HG02943 (cell line): ENCODE measurements at regions not wholly inside any gene's neighbourhood (a gene's known extent, or its start where the extent isn't known, plus 50 kb on each side); places are given as distances from the start of the nearest gene placed in this dataset.

Experiments used
- ATAC-seq: cut with Tn5 transposase; IDR thresholded peaks from one replicate; pipeline ENCODE4 v1.9.1; 2021; ENCODE audit warnings: mild to moderate bottlenecking, low read depth, moderate library complexity; ENCODE audit not compliant: unreplicated experiment

DNA sequence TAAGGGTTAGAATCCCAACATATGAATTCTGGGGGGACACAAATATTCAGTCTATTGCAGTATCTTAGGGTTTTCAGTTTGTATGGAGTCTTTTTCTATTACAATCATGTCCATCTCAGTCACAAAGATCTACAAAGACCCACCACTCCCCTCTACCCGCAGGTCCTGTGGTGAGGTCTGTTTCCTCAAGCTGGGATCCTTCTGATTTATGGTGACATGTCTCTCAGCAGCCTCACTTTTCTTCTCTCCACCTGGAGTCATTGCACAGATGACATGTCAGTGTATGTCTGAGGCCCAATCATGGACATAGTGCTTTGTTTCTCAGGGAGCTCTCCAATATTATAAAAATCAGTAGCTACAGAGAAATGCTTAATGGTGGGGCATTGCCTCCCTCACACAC, 113.4 kb upstream of the RAB27B start:
- no peak for ATAC-seq

DNA sequence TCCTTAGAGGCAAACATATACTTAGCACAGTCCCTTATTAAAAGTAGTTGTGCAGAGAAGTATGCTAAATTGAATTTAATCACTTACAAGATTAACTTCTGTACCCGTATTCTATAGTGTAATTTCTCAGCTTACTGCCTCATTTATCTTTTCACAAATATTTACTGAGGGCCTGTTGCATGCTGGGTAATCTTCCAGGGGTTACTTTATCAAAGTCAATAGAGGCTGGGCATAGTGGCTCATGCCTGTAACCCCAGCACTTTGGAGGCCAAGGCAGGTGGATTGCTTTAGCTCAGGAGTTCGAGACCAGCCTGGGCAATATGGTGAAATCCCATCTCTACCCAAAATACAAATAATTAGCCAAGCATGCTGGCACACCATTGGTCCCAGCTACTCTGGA, 111.7 kb upstream of the RAB27B start:
- ATAC-seq: no peak

DNA sequence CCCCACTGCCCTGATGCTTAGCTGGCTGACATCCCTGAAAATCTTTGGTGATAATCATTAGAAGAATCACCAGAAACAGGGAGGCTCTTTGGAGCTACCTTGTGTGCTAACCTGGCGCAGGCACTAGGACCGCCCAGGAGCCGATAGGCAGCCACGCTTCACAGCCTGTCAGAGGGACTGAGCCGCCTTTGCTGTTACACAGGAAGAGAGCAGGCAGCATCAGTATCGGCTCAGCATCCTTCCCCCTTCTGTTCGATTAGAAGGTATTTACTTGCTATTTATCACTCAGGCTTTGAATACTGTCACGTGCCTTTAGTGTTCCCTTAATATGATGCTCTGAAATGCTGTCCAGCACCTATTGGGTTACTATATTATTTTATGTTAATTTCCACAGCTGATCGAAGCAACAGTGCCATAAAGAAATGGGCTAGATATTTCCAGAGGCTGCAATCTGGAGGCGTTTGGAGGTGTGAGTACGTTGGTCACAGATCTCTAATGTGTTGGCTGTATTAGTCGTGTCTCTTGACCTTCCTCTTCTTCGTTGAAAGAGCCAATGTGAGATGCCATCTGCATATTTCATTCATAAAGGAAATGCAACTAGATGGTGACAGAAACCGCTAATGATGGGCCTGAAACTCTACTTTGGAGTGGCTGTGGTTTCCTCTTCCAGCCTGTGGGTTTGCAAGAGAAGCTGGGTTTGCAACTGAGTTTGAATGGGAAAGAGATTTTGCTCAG, 110.4 kb upstream of the RAB27B start:
- peak; percentile 67 for ATAC-seq

DNA sequence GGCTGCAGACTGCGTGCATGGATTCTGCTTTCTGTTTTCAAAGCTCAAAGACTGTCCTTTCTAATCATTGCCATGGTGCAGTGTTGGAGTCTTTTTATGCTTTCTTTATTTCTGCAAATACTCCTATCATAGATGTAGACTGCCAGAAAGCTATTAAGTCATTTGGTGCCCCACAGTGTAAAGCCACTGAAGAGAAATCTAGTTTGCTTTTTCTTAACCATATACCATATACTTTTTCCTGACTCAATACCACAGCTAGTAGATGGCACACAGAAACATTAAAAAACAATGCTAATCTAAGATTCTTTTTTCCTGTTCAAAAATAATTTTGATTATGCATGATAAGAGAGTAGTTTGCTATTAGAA, 109.9 kb upstream of the RAB27B start:
- no peak for ATAC-seq

DNA sequence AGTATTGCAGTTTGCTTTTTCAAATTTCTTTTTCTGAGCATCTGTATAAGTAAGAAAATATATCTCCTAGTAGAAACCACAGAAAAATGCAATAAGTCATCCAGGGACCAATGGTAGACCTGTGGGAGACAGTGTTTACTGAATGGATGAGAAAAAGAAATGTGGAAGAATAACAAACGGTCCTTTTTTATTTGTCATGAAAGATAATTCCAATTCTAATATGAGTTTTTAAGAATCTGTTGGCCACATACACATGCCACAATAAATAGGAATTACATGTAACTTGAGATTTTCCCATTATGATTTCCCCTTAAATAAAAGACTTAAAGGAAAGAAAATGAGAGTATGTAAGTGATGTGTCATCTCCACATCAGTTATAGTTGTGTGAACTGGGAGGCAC, 107.7 kb upstream of the RAB27B start:
- ATAC-seq: no peak

DNA sequence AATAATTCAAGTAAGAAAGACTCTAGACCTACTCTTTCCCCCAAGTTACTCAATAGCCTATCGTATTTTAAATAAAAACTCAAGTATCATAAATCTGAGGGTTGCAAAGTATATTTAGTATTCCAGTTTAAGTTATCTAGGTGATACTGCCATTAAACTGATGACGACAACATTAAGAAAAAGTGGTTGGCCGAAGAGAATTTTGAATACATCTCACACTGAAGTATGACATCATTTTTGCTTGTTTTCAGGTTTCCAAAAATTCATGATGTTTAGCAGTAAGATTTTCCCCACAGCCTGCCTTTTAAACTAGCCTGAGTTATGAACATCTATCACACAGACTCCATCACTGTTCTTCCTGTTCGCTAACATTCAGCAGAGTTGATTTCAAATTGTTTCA, 102.1 kb upstream of the RAB27B start:
- ATAC-seq: no peak

DNA sequence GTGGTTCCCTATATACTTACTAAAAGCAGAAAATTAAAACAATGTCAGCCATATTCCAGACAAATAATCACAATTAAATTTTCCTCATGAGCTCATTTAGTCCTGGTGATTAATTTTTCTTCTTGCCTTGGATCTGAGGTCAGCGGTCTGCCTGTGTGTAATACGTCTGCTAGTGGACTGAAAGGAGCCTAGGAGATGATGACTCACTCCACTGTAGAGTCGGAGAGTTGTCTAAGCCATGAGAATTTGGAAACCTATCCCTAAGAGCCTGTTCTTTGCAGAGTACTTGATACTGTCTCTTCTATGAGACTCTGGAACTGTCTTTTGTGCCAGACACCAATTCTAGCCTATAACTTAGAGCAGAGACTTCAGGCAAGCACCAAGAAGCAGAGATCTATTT, 94.2 kb upstream of the RAB27B start:
- no peak for ATAC-seq

DNA sequence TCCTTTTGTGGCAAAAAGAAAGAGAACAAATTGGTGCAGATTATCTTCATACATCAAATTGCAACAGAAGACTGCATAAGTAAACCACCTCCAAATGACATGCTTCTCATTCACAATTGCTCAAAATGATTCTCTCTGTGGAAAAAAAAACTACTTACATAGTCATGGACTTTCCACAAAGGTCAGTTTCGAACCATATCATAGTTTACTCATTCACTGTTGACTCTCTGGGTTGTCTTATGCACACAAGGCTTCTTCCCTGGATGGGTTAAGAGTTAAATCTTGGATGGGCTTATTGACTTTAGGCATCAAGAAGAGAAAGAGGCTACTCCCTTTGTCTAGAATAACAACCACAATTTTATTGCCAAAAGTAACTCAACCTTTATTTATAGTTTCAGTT, 91.3 kb upstream of the RAB27B start:
- no peak for ATAC-seq

DNA sequence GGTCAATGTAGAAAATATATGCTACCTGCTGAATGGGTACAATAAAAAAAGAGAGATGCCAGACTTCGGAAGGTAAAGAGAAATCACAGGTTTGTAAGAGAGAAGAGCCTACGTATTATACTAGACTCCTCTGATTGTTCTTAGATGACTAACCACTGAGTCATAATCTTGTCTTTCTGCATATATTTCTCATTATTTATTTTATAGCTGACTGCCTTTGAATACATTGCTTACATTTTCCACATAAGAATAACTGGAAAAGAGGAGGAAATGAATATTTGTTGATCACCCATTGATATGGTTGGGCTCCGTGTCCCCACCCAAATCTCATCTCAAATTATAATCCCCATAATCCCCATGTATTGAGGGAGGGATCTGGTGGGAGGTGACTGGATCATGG, 90.3 kb upstream of the RAB27B start:
- ATAC-seq: no peak

DNA sequence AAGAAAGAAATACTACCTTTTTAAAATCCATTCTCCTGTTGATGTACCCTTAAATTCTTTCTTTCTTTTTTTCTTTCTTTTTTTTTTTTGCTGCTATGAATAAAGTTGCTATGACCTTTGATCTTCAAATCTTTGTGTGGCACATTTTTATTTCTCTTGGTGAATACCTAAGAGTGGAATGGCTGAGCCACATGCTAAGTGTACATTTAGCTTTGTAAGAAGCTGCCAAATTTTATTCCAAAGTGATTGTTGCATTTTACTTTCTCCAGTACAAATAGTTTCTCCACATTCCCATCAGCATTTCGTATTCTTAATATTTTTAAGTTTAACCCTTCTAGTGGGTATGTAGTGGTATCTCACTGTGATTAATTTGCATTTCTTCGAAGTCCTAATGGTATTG, 88.8 kb upstream of the RAB27B start:
- ATAC-seq: no peak

DNA sequence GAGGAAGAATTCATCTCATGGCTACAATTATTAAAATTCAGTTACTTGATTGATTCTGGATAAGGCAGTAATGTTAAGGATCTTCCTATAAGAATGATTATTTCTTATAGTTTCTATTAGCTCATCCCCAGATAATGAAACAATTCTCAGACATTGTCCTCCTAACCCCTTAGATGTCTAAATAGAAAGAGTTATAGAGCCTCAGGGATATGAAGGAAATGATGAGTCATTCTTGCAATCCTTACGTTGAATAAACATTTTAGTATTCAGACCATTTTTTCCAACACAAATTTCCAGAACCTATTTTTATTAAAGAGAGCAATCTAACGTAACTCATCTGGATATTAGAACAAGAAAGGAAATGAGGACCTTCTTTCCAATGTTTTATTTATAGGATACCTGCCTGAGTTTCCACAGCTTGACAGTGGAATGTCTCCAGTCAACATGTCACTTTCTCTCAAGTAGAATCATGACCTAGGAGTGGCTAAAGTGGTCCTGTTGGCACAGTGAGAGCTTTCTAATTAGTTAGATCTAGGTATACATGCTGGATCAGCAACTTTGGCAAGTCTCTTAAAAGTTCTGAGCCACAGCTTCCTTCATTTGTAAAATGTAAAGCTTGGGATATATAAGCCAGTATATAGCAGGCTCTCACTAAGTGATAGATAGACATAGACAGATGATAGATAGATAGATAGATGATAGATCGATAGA, 88.0 kb upstream of the RAB27B start:
- no peak for ATAC-seq

DNA sequence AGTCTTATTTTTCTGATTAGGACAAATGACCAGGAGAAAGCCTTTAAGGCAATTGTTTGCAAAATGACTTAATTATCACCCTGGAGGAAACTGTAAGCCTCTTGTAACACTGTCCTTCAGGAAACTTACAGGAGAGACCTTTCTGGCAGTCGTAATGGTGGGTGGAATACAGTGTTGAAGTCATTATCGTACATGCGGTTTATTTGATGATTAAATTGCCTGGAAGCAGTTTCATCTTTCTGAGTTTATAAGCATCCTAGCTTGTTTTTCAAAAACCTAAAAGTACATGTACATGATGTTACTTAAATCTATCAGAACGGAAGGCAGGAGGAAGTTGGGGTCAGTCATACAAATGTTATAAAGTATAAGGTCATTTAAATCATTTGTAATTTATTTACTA, 86.2 kb upstream of the RAB27B start:
- ATAC-seq: no peak

DNA sequence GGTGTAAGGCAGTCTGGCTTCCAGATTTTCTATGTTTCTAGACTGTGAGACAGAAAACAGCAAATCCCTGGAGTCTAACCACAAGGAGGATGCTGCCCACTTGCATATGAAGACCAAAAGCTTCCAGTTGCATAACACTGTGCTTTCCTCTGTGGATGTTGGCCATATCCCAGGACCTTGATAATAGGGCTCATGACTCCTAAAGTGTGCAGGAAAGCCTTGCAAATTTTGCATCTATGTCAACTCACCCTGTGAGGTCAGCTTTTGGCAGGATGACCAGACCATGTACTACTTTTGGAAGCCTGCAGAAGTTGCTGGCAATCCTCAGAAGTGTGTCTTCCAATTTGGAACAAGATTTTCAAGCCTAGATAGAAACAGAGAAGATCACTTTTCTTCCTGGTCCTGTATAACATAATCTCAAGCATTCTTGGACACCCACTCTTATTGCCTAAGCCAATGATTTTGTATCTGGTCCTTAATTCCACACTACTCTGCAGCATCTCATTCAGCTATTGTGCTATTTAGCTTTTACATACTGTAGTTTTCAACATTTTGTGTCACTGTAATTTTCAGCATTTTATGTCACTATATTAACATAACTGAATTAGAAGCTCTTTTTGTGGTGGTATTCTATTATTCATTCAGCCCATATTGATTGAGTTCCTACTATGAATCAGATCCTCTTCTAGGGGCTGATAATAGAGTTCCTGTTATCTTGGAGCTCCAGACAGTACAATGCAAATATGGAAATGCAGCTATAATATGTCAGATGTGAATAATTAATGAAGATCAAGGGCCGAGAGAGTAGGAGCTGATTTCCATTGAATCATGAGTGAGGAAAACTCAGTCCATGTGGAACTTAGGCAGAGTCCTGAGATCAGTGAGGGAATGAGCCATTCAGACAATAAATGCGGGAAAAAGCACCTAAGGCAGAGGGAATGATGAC, 85.3 kb upstream of the RAB27B start:
- no peak for ATAC-seq

DNA sequence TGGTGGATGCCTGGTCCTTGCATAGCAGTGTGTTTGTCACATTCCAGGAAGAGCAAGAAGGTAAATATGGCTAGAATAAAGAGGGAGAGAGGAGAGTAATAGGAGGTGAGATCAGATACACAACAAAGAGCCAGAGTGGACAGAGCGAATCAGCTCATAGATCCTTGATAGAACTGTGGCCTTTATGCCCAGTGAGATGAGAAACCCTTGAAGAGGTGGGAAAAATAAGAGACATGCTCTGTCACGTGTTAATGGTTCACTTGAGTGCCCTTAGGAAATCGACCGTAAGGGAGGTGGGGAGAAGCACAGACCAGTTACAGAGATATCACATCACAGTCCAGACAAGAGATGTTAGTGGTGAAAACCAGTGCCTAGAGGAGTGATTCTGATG, 84.7 kb upstream of the RAB27B start:
- no peak for ATAC-seq

DNA sequence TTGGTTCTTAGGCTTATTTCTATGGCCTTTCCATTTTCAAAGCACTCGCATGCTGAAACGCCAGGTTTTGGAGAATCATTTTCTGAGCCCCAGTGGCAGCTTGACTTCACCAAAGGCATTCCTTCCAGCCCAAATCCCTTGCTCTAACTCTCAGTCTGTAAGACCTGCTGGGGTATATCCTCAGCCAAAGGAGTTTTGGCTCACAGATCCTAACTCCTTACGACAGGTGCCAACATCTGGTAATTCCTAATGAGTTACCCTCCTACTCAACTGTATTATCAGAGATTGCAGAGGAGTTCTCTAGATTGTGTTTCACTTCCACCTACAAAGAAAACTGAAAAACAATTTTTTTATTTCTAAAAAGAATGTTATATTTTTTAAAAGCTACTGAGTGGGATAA, 79.0 kb upstream of the RAB27B start:
- ATAC-seq: no peak

DNA sequence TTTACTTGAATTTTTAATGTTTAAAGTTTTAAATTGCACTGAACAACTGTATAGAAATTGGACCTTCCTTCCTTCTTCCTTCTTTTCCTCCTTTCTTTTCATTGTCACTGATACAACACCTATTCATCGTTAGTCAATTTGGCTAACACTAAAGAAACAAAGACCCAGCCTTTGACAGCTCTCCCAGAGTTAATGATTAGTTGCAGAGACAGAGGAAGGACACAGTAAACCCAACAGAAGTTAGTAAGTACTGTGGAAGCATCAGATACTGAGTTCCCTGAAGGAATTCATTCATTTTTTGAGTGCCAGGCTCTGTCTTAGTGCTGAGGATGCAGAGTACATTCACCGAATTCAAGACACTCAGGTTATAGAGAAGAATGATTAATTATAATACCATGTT, 77.9 kb upstream of the RAB27B start:
- no peak for ATAC-seq

DNA sequence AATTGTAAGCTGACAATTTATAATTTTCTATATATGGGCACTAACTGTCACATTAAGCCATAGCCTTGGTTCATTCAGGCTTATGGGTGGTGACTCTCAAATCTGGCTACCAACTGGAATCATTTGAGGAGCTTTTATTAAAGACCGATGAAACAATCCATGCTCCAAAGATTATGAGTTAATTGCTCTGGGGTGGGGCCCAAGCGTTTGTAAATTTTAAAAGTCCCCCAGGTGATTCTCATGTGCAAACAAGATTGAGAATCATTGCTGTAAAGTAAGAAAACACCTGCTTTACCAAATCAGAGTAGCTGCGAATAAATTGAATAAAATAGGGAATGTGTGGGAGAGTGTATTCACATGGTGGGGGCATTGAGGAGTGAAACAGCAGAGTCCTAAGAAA, 76.1 kb upstream of the RAB27B start:
- no peak for ATAC-seq

DNA sequence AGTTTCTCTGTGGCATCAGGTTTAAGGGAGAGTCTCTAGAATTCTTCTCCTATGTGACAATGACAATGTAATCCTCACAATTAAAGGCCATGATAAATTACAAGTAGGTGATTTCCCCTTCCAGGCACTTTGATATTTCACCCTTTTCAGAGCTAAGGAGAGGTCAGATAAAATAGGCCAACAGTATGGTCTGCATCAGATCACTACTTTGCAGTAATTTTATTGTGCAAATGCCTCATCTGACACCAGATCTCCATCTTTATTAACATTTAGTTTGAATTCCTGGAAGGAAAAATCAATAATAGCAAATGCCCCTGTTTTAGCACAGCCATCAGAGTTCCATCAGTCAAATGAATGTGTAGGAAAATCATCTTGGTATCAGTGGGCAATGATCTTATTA, 72.8 kb upstream of the RAB27B start:
- no peak for ATAC-seq

DNA sequence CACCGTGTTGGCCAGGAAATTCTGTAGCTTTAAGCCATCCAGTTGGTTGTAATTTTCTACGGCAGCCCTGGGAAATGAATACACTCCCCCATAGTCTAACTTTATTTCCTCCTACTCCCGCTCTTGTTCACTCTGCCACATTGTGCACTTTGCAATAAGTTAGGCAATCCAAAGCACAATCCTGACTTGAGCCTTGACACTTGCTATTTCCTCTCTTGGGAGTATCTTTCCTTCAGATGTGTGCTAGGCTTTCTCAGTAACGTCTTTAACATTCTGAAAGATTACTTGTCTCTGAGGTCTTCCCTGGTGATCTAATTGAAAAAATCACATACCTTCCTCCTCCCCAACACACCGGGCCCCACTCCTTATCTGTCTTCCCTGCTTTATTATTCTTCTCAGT, 65.9 kb upstream of the RAB27B start:
- ATAC-seq: no peak

DNA sequence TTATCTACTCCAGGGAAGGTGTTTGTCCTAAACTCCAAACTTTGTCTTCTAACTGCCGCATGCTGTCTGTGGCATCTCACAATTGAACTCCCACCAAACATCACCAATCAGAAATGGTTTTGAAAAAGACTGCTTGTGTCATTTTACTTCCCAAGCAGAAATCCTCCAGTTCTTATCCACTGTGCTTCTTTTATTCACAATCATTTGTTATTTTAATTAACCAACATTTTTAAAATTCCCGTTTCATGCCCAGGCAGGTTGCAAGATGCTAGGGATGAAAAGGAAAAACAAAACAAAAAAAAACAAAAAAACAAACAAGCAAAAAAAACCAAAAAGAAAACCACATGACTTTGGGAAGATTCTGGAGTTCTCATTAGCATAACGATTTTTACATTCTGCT, 63.5 kb upstream of the RAB27B start:
- no peak for ATAC-seq

DNA sequence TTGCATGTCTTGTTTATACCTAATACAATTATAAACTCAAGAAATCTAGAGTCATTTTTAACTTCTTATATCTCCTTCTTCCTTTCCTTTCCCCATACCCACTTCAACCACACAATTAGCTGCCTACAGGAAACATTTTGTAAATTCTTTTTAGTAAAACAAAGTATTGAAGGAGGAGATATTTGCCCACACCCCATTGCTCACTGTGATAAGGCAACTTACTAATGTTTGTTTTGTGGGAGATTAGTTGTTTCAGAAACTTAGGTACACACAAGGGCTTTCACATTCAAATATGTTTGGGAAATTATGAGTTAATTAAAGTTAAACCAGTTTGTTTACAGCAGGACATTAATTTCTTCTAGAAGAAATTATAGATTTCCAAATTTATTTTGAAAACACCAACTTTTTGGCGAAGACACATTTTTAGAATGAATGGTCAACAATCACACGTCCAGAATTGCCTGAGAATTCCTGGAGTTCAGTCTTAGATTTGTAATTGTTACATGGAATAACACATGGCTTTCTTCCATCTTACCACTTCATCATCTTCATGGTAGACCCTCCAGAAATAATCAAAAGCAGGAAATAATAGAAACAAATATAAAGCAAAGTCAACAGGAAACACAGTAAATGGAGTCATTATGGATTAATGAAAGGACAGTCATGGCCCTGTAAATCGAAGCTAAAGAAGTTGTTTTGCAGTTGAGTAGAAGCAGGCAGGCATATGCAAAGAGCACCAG, 62.5 kb upstream of the RAB27B start:
- ATAC-seq: no peak
